HCT116 (cell line): ENCODE measurements at regions not wholly inside any gene's neighbourhood (a gene's known extent, or its start where the extent isn't known, plus 50 kb on each side); places are given as distances from the start of the nearest gene placed in this dataset.

ENCODE experiments used
- FOSL1 ChIP-seq: IDR thresholded peaks from 2 replicates; pipeline ENCODE4 v1.6.1; 2012; ENCODE audit warnings: low read depth
- POLR2A ChIP-seq: IDR thresholded peaks from 2 replicates; pipeline ENCODE4 v1.7.0; 2011; ENCODE audit warnings: borderline replicate concordance; ENCODE audit not compliant: insufficient read depth, insufficient read length; ENCODE audit errors: extremely low read depth
- REST ChIP-seq: IDR thresholded peaks from 2 replicates; pipeline ENCODE4 v1.6.1; 2012; ENCODE audit warnings: low read depth
- ZNF274 ChIP-seq: fragments of 200-500 bp; sonication (Bioruptor generic); IDR thresholded peaks from 2 replicates; pipeline ENCODE4 v1.6.1; 2014; ENCODE audit warnings: mild to moderate bottlenecking, low read depth, low read length, inconsistent platforms
- TF ChIP-seq, protein P1 (sequence below), 3 experiments: fragments of 200-600 bp in 1 of 3; sonication (generic) in 1 of 3; IDR thresholded peaks in 2 of 3; conservative IDR thresholded peaks in 1 of 3; 2 replicates each; pipeline ENCODE4 v1.5.1; 2012 to 2017; ENCODE audit warnings: low read depth in 2 of 3, low read length in 2 of 3, antibody characterized with exemption in 1 of 3, borderline replicate concordance in 1 of 3, control low read depth in 1 of 3, mild to moderate bottlenecking in 1 of 3, mixed read lengths in 1 of 3, mixed run types in 1 of 3, moderate library complexity in 1 of 3; ENCODE audit not compliant: insufficient read depth in 1 of 3
- TF ChIP-seq, protein P2 (sequence below): IDR thresholded peaks from 2 replicates; pipeline ENCODE4 v1.6.1; 2012

DNA sequence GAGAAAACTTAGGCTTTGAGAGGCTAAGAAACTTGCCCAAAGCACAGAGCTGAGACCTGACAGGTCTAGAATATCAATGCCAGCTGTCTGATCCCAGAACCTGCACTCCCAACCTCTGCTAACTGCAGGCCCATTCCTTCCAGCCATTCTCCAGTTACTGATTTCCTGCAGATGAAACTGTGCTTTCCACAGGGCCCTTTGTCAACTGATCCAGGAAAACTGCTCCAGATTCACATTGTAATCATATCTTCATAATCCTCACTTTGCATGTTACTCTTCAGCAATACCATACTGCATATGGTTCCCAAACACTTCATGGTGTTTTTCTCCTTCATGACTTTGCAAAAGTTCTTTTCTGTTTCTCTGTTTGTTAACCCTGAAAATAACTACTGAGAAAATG, 100.6 kb downstream of the RAP2A start:
- TF ChIP-seq, protein P1, sequence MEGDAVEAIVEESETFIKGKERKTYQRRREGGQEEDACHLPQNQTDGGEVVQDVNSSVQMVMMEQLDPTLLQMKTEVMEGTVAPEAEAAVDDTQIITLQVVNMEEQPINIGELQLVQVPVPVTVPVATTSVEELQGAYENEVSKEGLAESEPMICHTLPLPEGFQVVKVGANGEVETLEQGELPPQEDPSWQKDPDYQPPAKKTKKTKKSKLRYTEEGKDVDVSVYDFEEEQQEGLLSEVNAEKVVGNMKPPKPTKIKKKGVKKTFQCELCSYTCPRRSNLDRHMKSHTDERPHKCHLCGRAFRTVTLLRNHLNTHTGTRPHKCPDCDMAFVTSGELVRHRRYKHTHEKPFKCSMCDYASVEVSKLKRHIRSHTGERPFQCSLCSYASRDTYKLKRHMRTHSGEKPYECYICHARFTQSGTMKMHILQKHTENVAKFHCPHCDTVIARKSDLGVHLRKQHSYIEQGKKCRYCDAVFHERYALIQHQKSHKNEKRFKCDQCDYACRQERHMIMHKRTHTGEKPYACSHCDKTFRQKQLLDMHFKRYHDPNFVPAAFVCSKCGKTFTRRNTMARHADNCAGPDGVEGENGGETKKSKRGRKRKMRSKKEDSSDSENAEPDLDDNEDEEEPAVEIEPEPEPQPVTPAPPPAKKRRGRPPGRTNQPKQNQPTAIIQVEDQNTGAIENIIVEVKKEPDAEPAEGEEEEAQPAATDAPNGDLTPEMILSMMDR (IDR thresholded peaks at IDR 0.05 in 2 of 3, conservative IDR thresholded peaks at IDR 0.05 in 1 of 3; ENCODE audit: borderline replicate concordance in 1 of 3, insufficient read depth in 1 of 3, low read depth in 2 of 3, low read length in 2 of 3), result no peak
- TF ChIP-seq POLR2A (no peak), REST (no peak), ZNF274 (no peak), FOSL1 (no peak)
- TF ChIP-seq, protein P2, sequence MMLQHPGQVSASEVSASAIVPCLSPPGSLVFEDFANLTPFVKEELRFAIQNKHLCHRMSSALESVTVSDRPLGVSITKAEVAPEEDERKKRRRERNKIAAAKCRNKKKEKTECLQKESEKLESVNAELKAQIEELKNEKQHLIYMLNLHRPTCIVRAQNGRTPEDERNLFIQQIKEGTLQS, result no peak
